GM12891 (cell line): ENCODE measurements at regions not wholly inside any gene's neighbourhood (a gene's known extent, or its start where the extent isn't known, plus 50 kb on each side); places are given as distances from the start of the nearest gene placed in this dataset.
"Not testable (repeated sequence)": the region's sequence is repeated elsewhere in the genome, so short reads cannot be mapped to it uniquely, and the experiment has no call there.

ENCODE experiments used
- DNase-seq: peaks from one replicate; pipeline ENCODE4 v3.0.0; 2011; ENCODE audit warnings: low spot score; ENCODE audit not compliant: insufficient read length
- FAIRE-seq: peaks from 2 replicates; lab custom pipeline; 2011; peaks lifted over from hg19 to GRCh38; lab: Jason Lieb, UNC
- PAX5 ChIP-seq: IDR thresholded peaks from 2 replicates; pipeline ENCODE4 v1.6.1; 2011; ENCODE audit warnings: low read length, moderate library complexity, mild to moderate bottlenecking; ENCODE audit not compliant: insufficient read depth, severe bottlenecking
- POLR2A ChIP-seq: IDR thresholded peaks from 2 replicates; pipeline ENCODE4 v1.6.1; 2011; ENCODE audit warnings: low read depth, low read length, control low read depth
- POLR2AphosphoS5 ChIP-seq: IDR thresholded peaks from 2 replicates; pipeline ENCODE4 v1.6.1; 2011; ENCODE audit warnings: low read depth, low read length, control low read depth
- POU2F2 ChIP-seq: IDR thresholded peaks from 2 replicates; pipeline ENCODE4 v1.6.1; 2011; ENCODE audit warnings: low read depth, mild to moderate bottlenecking, control low read depth, low read length, moderate library complexity
- SPI1 ChIP-seq: IDR thresholded peaks from 2 replicates; pipeline ENCODE4 v1.6.1; 2011; ENCODE audit warnings: low read depth, low read length, control low read depth
- TAF1 ChIP-seq: IDR thresholded peaks from 2 replicates; pipeline ENCODE4 v1.6.1; 2011; ENCODE audit warnings: low read depth, low read length, control low read depth

DNA sequence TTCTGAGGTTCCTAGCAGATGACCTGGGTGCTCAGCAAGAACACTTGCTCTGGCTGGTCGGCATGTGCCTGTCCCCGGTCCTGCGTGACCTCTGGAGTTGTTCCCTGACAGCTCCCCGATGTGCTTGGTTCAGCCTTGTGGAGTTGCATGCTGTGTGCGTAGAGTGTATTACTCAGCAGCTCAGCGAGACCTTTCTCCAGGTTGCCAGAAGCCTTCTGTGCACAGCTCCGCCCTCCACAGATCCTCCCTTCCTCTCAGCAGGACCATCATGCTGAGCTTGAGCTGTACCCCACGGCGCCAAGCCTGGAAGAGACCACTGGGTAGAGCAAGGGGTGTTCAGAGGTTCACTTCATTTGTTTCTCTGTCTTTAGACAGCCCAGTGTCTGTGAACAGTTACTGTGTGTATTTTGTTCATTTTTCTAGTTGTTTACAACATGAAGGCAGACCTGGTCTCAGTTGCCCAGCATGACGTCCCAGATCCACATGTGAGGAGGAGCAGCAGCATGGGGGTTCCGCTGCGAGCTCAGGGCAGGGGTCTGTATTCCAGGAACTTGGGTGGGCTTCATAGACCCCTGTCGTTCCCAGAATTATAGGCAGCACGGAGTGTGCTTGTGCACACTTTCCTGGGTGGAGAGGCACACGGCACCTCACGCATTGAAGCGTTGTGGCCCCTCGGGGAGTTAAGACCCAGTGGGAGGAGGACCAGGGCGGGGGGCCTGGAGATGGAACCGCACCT lies 148.6 kb downstream of the IGLL1 start:
- TF ChIP-seq PAX5 (no peak), SPI1 (no peak), POU2F2 (no peak), TAF1 (no peak), POLR2AphosphoS5 (no peak), POLR2A (no peak)
- FAIRE-seq: peak; percentile 79
- no peak for DNase-seq

- not testable (repeated sequence) for FAIRE-seq, DNase-seq
These were observed 155.5 kb downstream of the IGLL1 start for GRCh38 chr22:23424551-23425068.

GRCh38 chr22:23424031-23424430 lies 156.1 kb downstream of the IGLL1 start:
- FAIRE-seq: peak; percentile 83
- DNase-seq: no peak
- TF ChIP-seq SPI1 (no peak), POU2F2 (no peak), PAX5 (no peak), POLR2A (no peak), POLR2AphosphoS5 (no peak), TAF1 (no peak)

DNA sequence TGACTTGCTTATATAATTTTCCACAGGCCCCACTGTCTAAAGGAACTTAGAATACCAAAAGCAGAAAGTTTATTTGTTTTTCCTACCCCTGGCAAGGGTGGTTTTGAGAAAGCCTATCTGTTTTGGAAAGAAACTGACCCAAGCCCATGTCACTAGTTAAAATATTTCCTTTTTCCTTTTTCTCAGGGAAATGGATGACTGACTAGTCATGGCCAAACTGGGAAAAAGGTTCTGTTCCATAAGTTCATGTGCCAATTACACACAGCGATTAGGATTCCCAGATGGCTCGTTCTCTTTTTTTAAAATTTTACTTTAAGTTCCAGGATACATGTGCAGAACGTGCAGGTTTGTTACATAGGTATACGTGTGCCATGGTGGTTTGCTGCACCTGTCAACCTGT lies 157.8 kb downstream of the IGLL1 start:
- FAIRE-seq: not testable (repeated sequence)

GRCh38 chr22:23421300-23421699 lies 158.8 kb downstream of the IGLL1 start:
- FAIRE-seq, DNase-seq: not testable (repeated sequence)

More for the DNA sequence above, 157.8 kb downstream of the IGLL1 start:
- not testable (repeated sequence) for DNase-seq

- no peak for FAIRE-seq
- TF ChIP-seq SPI1 (no peak), POLR2A (no peak), TAF1 (no peak), POU2F2 (no peak), POLR2AphosphoS5 (no peak), PAX5 (no peak)
- no peak for DNase-seq
These were observed 160.2 kb downstream of the IGLL1 start for GRCh38 chr22:23419931-23420330.

DNA sequence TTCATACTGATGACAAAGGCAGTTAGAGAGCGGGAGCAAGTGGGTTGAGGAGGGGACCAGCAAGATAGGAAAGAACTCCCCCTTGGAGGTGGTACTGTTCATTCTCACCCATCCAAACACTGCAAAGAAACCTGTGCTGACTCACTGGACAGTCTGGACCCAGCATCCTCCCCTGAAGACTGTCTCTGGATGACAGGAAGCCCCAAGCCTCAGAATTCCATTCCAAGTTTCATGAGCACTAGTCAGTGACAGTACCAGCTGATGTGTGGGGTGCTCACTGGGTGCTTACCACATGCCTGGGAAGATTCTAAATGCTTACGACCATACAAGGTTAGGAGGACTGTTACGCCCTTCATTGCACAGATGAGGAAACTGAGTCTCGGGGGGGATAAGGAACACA lies 160.9 kb downstream of the IGLL1 start:
- no peak for TF ChIP-seq PAX5
- no peak for TF ChIP-seq SPI1
- TF ChIP-seq POU2F2: no peak
- no peak for TF ChIP-seq POLR2AphosphoS5
- TF ChIP-seq TAF1: no peak
- TF ChIP-seq POLR2A: no peak
- DNase-seq: no peak
- no peak for FAIRE-seq

DNA sequence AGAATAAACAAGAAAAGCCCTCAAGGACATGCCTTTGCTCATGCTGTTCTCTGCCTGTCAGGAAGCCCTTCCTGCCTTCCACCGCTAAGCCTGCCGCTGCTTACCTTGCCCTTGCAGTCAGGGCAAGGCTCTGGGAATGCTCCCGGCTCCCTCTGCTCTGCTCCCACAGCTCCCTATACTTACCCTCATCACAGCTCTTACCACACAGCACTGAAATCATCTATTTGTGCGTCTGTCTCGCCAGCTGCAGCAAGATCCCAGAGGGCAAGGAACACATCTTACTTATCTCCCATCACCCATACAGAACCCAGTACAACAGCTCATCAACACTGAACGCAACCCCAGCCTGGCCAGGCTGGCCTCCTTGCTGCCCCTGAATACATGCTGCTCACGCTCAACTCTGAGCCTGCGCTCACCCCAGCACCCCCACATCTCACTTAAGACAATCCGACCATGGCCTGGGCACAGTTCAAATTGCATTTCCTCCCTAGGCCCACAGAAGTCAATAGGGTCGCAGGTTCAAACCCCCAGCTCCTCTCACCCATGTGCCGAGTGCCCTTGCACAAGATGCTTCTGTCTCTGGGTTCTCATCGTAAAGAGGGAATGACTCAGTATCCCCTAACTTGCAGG lies 161.8 kb downstream of the IGLL1 start:
- no peak for FAIRE-seq
- TF ChIP-seq SPI1 (no peak), POLR2A (no peak), PAX5 (no peak), TAF1 (no peak), POLR2AphosphoS5 (no peak), POU2F2 (no peak)
- DNase-seq: no peak

DNA sequence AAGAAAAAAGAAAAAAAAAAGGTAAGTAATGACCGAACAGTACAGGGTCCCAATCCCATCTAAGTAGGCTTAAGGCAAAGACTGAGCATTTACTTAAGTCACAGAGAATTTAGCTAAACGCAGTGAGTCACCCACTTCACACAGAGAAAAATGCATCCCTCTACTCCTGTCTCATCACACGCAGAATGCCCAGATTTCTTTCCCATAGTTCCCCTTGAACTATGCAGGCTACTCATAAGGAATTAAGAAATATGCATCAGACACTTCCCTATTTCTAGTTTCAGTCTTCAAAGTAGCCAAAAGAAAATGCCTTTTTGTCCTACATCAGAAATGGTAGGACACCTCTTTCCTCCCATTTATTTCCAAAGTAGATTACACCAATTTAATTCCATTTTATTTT lies 162.8 kb downstream of the IGLL1 start:
- not testable (repeated sequence) for DNase-seq, FAIRE-seq
- TF ChIP-seq SPI1: 0 out of 2 replicates have a peak, but pooled peaks have one; percentile 10

- FAIRE-seq, DNase-seq: not testable (repeated sequence)
These were observed 163.9 kb downstream of the IGLL1 start for GRCh38 chr22:23416169-23416690.

DNA sequence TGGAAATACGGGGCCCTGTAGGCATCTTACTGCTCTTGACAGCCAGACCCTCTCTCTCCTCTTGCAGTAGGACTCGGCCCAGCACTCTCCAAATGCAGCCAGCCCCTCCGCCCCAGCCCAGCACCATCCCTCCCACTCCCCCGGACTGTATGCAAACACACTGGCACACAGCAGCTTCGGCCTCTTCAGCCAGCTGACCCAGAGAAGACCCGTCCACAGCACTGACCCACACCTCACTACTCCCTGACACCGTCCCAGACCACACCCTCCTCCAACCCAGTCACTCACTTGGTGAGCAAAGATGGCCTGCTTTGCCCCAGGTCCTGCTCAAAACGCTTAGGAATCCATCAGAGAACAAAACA lies 164.6 kb downstream of the IGLL1 start:
- TF ChIP-seq POU2F2 (no peak), SPI1 (no peak), TAF1 (no peak), POLR2AphosphoS5 (no peak), POLR2A (no peak), PAX5 (no peak)
- FAIRE-seq (no peak), DNase-seq (no peak)
